ENCODE measurements at regions not wholly inside any gene's neighbourhood (a gene's known extent, or its start where the extent isn't known, plus 50 kb on each side); places are given as distances from the start of the nearest gene placed in this dataset.

DNA sequence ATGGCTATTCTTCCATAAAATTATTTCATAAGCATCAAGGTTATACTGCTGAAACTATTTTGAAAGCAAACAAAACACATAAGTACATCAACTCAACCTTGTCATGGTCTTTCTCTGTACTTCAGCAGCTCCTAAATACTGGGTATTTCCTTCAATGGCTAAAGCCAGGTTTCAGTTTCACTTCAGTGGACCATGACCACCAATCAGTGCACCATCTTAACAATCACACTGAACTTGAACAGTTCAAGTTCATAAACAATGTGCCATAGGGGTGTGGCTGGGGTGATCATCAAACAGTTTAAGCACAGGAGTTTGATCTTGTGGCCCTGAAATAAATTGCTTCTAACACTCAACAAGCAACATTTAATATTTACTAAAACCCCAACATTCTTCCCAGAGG is 124.1 kb upstream of the FIGN start:
- Histone ChIP-seq H3K4ac (ENCODE audit: low read depth, low read length) (no peak overlapping the region), H2BK20ac (ENCODE audit: low read depth, low read length) (no peak overlapping the region), H2AK5ac (ENCODE audit: low read depth, low read length) (no peak overlapping the region), H3K18ac (ENCODE audit: low read depth, low read length) (no peak overlapping the region), H3K56ac (ENCODE audit: extremely low read depth, insufficient read depth, low read length) (no peak overlapping the region), H3K4me3 (ENCODE audit: insufficient read depth, low read depth, low read length) (peak overlapping the region; percentile 18; the same call in 1 of the 2 replicates), H3K36me3 (ENCODE audit: control insufficient read depth, insufficient read depth, low read length) (no peaks in the 10 kb centered on the region), H3K4me1 (ENCODE audit: control insufficient read depth, insufficient read depth, low read length) (no peaks in the 10 kb centered on the region), H4K8ac (ENCODE audit: low read depth in 2 of 2, low read length in 2 of 2) (no peak overlapping the region), H2BK15ac (ENCODE audit: low read depth, low read length) (no peak overlapping the region), H3K14ac (replicated peaks; ENCODE audit: low read depth, low read length) (no peak overlapping the region), H3K9ac (ENCODE audit: low read depth, low read length) (no peak overlapping the region), H4K20me1 (ENCODE audit: insufficient read depth, low read length) (no peaks in the 10 kb centered on the region), H3K27ac (ENCODE audit: insufficient read depth, low read length) (no peak overlapping the region), H4K91ac (ENCODE audit: insufficient read depth, low read depth, low read length) (no peak overlapping the region), H2AFZ (replicated peaks; ENCODE audit: low read length, poor library complexity) (no peak overlapping the region), H3K9me1 (ENCODE audit: insufficient read depth, low read length) (no peaks in the 10 kb centered on the region), H3K9me3 (ENCODE audit: control insufficient read depth, insufficient read depth, low read length) (no peaks in the 10 kb centered on the region), H3K27me3 (ENCODE audit: control insufficient read depth, insufficient read depth, low read length) (no peaks in the 10 kb centered on the region), H2BK120ac (ENCODE audit: low read depth, low read length) (no peak overlapping the region), H2AK9ac (replicated peaks; ENCODE audit: low read depth, low read length, poor library complexity) (no peak overlapping the region), H2BK5ac (ENCODE audit: low read depth, low read length, poor library complexity, severe bottlenecking) (no peak overlapping the region), H3K23ac (ENCODE audit: low read depth, low read length) (no peak overlapping the region), H3K4me2 (ENCODE audit: low read depth, low read length) (peak overlapping the region; percentile 31; the same call in 1 of the 2 replicates), H4K5ac (ENCODE audit: low read depth, low read length) (no peak overlapping the region), H3K79me1 (ENCODE audit: low read depth in 1 of 2, low read length in 2 of 2) (no peaks in the 10 kb centered on the region)
- no TSS peak for BruUV-seq (replicated peaks)
- dilution Hi-C loops (cut with HindIII; ENCODE audit: low sequenced_read_pairs, unreplicated experiment): no loop called here
- ChIA-PET CTCF (no interaction called here), POLR2A (ENCODE audit: unreplicated experiment) (interaction anchor here (0.5 kb wide), 1 partner anchor 700 kb away, joined by 3 read pairs; no protein-coding TSS in a partner anchor)
- intact Hi-C loops (cut with micrococcal nuclease): no loop called here
- TF ChIP-seq MAZ (IDR thresholded peaks at IDR 0.05; ENCODE audit: borderline replicate concordance, low read depth, low read length) (no peak), RAD21 (IDR thresholded peaks at IDR 0.05; ENCODE audit: low read length) (no peak), CEBPB (IDR thresholded peaks at IDR 0.05; ENCODE audit: low read depth, low read length) (no peak), MXI1 (IDR thresholded peaks at IDR 0.05; ENCODE audit: borderline replicate concordance, low read depth, low read length) (no peak)
- ATAC-seq (ENCODE audit: low read depth) (no peak), DNase-seq (peak; percentile 0)
- in situ Hi-C loops (cut with MboI; ENCODE audit: low sequenced_read_pairs): no loop called here

All from IMR-90 (cell line).